ENCODE measurements at regions not wholly inside any gene's neighbourhood (a gene's known extent, or its start where the extent isn't known, plus 50 kb on each side); places are given as distances from the start of the nearest gene placed in this dataset.
A peak's percentile ranks its signal among the peaks of the same experiment; 100 is the strongest.

DNA sequence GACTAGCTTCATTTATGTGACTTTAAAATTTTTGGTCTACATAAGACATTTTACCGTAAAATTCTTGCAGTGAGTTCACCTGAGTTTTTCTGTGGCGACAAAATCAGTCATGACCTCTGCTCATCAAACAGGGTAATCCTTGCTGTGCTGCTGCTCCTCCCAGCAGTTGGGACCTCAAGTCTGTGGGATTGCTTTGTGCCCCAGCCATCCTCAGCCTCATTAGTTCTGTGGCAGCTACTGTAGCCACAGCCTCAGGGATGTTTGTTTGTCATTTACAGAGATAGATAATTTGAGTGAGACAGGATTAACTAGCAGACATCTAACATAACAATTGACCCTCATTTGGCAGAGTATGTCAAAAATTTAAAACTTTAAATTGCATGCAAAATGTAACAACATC is 357.0 kb downstream of the PCNX1 start:
- TF ChIP-seq, protein P1, sequence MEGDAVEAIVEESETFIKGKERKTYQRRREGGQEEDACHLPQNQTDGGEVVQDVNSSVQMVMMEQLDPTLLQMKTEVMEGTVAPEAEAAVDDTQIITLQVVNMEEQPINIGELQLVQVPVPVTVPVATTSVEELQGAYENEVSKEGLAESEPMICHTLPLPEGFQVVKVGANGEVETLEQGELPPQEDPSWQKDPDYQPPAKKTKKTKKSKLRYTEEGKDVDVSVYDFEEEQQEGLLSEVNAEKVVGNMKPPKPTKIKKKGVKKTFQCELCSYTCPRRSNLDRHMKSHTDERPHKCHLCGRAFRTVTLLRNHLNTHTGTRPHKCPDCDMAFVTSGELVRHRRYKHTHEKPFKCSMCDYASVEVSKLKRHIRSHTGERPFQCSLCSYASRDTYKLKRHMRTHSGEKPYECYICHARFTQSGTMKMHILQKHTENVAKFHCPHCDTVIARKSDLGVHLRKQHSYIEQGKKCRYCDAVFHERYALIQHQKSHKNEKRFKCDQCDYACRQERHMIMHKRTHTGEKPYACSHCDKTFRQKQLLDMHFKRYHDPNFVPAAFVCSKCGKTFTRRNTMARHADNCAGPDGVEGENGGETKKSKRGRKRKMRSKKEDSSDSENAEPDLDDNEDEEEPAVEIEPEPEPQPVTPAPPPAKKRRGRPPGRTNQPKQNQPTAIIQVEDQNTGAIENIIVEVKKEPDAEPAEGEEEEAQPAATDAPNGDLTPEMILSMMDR (IDR thresholded peaks at IDR 0.05): no peak
- H3K27ac ChIP-seq: no peak overlapping the region
- ATAC-seq (ENCODE audit: insufficient number of reproducible peaks, low FRiP score, low read depth) (no peak), DNase-seq (ENCODE audit: low spot score) (no peak)
- H3K4me3 ChIP-seq: no peak overlapping the region
- H3K36me3 ChIP-seq: no peaks in the 10 kb centered on the region
- no peaks in the 10 kb centered on the region for H3K27me3 ChIP-seq (replicated peaks; ENCODE audit: insufficient read depth)
- peaks cover 3% of the 10 kb centered on the region for H3K9me3 ChIP-seq
- peaks cover 2 to 8% of the 10 kb centered on the region in 2 donors for H3K4me1 ChIP-seq (ENCODE audit: control insufficient read depth in 1 of 2, low read depth in 2 of 2)

DNA sequence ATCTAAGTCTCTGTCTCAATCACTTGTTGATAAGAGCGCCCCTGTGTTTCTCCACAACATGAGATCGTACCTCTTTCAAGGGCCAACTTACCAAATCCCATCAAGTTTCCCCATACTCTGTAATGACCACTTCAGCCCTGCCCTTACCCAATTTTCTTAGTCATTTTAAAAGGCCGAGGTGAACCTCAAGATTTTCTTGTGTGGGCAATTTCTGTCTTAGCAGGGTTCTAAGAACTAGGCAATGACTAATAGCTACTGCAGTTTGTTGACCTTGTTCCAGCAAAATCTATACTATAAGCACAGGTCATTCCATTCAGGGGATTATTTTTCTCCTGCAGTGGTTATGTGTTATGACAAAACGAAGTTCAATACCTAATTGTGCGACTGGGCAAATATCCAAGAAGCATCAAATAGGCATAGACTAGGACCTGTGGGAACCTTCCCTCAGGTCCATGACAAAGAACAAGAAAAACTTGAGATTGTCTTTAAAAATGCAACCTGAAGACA is 359.8 kb downstream of the PCNX1 start:
- no peak overlapping the region for H3K27ac ChIP-seq
- H3K27me3 ChIP-seq (replicated peaks; ENCODE audit: insufficient read depth): no peaks in the 10 kb centered on the region
- no peak overlapping the region for H3K4me3 ChIP-seq
- TF ChIP-seq, protein P1 (IDR thresholded peaks at IDR 0.05): no peak
- H3K4me1 ChIP-seq (ENCODE audit: control insufficient read depth in 1 of 2, low read depth in 2 of 2): peaks cover 2 to 8% of the 10 kb centered on the region in 2 donors
- no peaks in the 10 kb centered on the region for H3K36me3 ChIP-seq
- ATAC-seq (ENCODE audit: insufficient number of reproducible peaks, low FRiP score, low read depth): no peak
- no peaks in the 10 kb centered on the region for H3K9me3 ChIP-seq
- no peak for DNase-seq (ENCODE audit: low spot score)

DNA sequence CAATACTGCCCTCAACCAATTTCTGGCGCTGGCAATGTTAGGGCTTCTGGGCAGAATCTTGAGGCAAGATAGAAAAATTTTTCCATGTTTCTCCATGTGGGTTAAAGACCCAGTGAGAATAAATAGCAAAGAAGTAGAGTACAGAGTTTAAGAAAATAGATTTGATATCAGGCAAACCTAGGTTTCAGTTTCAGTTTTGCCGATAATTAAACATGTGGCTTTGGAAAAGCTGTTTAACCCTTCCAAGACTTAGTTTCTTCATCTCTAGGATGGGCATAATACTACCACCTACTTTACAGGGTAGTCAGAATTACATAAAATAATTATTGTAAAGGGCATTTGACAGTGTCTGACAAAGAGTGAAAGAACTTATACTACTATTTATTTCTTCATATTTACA is 360.4 kb downstream of the PCNX1 start:
- Histone ChIP-seq H3K4me1 (ENCODE audit: control insufficient read depth in 1 of 2, low read depth in 2 of 2) (peaks cover 2 to 8% of the 10 kb centered on the region in 2 donors), H3K4me3 (peak overlapping the region; percentile 53), H3K36me3 (no peaks in the 10 kb centered on the region), H3K27ac (no peak overlapping the region), H3K9me3 (no peaks in the 10 kb centered on the region), H3K27me3 (replicated peaks; ENCODE audit: insufficient read depth) (no peaks in the 10 kb centered on the region)
- ATAC-seq (ENCODE audit: insufficient number of reproducible peaks, low FRiP score, low read depth): no peak
- TF ChIP-seq, protein P1 (IDR thresholded peaks at IDR 0.05): no peak
- DNase-seq (ENCODE audit: low spot score): no peak

DNA sequence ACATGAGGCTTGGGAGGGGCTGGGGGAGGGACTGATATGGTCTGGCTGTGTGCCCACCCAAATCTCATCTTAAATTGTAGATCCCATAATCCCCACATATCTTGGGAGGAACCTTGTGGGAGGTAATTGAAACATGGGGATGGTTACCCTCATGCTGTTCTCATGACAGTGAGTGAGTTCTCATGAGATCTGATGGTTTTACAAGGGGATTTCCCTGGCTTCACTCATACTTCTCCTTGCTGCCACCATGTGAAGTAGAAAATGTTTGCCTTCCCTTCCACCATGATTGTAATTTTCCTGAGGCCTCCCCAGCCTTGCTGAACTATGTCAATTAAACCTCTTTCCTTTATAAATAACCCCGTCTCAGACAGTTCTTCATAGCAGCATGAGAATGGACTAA is 362.9 kb downstream of the PCNX1 start:
- no peak for ATAC-seq (ENCODE audit: insufficient number of reproducible peaks, low FRiP score, low read depth)
- no peaks in the 10 kb centered on the region for H3K9me3 ChIP-seq
- no peaks in the 10 kb centered on the region for H3K27me3 ChIP-seq (replicated peaks; ENCODE audit: insufficient read depth)
- peaks cover 2 to 8% of the 10 kb centered on the region in 2 donors for H3K4me1 ChIP-seq (ENCODE audit: control insufficient read depth in 1 of 2, low read depth in 2 of 2)
- no peaks in the 10 kb centered on the region for H3K36me3 ChIP-seq
- TF ChIP-seq, protein P1 (IDR thresholded peaks at IDR 0.05): no peak
- H3K4me3 ChIP-seq: no peak overlapping the region
- H3K27ac ChIP-seq: no peak overlapping the region
- no peak for DNase-seq (ENCODE audit: low spot score)

DNA sequence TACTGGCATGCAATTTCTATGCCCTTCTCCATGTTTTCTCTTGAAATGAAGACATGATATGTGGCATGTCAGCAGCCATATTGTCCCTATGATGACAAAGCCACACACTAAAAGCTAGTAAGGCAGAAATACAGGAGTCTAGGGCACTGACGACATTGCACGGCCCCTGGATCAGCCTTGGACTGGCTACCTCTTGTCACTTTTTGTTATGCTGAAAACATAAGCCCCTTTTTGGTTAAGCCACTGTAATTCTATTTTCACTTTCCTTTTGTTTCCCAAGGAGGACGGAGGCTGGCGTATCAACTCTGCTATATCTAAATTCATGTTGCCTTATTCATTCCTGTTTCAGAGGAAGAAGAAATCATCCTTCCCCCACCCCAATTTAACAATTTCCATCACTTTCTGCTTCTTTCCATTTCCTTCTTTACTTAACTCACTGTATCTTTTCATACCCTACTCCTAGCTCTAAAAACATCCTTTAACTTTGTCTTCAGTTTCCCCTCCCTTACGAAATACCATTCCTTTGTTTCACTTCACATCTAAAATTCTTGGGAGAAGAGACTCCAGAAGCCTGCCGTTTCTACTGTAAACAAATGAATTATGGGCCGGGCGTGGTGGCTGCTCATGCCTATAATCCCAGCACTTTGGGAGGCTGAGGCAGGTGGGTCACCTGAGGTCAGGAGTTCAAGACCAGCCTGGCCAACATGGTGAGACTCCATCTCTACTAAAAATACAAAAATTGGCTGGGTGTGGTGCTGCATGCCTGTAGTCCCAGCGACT is 364.1 kb downstream of the PCNX1 start:
- no peak overlapping the region for H3K4me3 ChIP-seq
- no peak for ATAC-seq (ENCODE audit: insufficient number of reproducible peaks, low FRiP score, low read depth)
- DNase-seq (ENCODE audit: low spot score): no peak
- H3K9me3 ChIP-seq: no peaks in the 10 kb centered on the region
- H3K4me1 ChIP-seq (ENCODE audit: control insufficient read depth in 1 of 2, low read depth in 2 of 2): peaks cover 2 to 8% of the 10 kb centered on the region in 2 donors
- no peaks in the 10 kb centered on the region for H3K27me3 ChIP-seq (replicated peaks; ENCODE audit: insufficient read depth)
- H3K27ac ChIP-seq: no peak overlapping the region
- TF ChIP-seq, protein P1 (IDR thresholded peaks at IDR 0.05): no peak
- H3K36me3 ChIP-seq: no peaks in the 10 kb centered on the region
